GM23248 (cell line): ENCODE measurements at regions not wholly inside any gene's neighbourhood (a gene's known extent, or its start where the extent isn't known, plus 50 kb on each side); places are given as distances from the start of the nearest gene placed in this dataset.

ENCODE experiments used
- EZH2 ChIP-seq: fragments of 200-600 bp; sonication (generic); IDR thresholded peaks from 2 replicates; pipeline ENCODE4 v1.6.1; 2018; ENCODE audit warnings: antibody characterized with exemption, mild to moderate bottlenecking; ENCODE audit not compliant: insufficient read depth, poor library complexity, severe bottlenecking
- EZH2phosphoT487 ChIP-seq: fragments of 200-600 bp; sonication (generic); IDR thresholded peaks from 2 replicates; pipeline ENCODE4 v1.6.1; 2018; ENCODE audit warnings: antibody characterized with exemption, moderate library complexity, mild to moderate bottlenecking, low read depth; ENCODE audit not compliant: insufficient read depth

DNA sequence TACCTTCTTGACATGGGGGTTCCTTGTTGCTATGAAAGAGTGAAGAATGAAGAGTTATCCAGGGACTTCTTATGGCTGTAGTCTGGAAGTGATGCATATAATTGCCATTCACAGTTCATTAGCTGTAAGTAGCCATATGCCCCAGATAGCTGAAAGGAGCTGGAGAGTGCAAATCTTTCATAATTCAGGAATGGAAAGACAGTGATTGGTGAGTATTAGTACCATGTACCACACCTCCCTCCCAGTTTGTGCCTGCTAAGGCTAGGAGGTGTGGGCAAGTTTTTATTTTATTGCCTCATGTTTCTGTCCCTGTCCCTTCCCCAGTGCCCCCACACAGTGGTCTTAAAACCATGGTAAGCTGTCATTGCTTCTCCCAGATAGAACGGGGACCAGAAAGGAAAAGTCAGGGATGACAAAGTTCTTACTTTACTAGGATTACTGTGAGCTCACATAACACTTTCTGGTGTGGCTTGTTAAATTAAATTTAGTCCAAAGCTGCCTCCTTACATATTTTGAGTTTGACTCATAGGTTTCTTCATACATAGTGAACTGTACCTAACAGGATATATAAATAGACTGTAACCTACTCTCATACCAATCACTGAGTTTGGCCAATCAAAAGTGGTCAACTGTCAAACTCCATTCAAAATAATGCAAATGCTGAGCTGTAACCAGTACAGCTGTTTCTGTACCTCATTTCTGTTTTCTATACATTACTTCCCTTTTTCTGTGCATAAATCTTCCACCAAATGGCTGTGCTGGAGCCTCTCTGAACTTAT lies 119.4 kb downstream of the RFPL4B start:
- TF ChIP-seq EZH2, result no peak
- TF ChIP-seq EZH2phosphoT487, result no peak
